ENCODE measurements at regions not wholly inside any gene's neighbourhood (a gene's known extent, or its start where the extent isn't known, plus 50 kb on each side); places are given as distances from the start of the nearest gene placed in this dataset.

GRCh38 chr12:115657081-115658013 is 620.1 kb downstream of the MED13L start:
- Histone ChIP-seq H3K27ac (ENCODE audit: insufficient read depth, low read depth, low read length) (no peak overlapping the region), H3K36me3 (ENCODE audit: control insufficient read depth in 2 of 2, extremely low read depth in 1 of 2, insufficient read depth in 2 of 2, low read length in 2 of 2) (no peaks in the 10 kb centered on the region), H3K4me2 (ENCODE audit: insufficient read depth, low read length) (no peak overlapping the region), H3K27me3 (ENCODE audit: control insufficient read depth in 2 of 2, insufficient read depth in 2 of 2, low read length in 2 of 2) (no peaks in the 10 kb centered on the region), H3K9me3 (replicated peaks; ENCODE audit: control insufficient read depth, insufficient read depth, low read length) (peaks cover 4% of the 10 kb centered on the region), H3K9me1 (replicated peaks; ENCODE audit: control insufficient read depth, extremely low read depth, insufficient read depth, low read length) (no peaks in the 10 kb centered on the region), H3K4me1 (ENCODE audit: control insufficient read depth, extremely low read depth, insufficient read depth, low read length) (no peaks in the 10 kb centered on the region), H3K79me2 (ENCODE audit: control insufficient read depth, insufficient read depth, low read length) (no peaks in the 10 kb centered on the region), H3K9ac (replicated peaks; ENCODE audit: extremely low read depth, insufficient read depth, low read length) (no peak overlapping the region), H3K4me3 (replicated peaks in 1 of 3; ENCODE audit: insufficient read depth in 1 of 3, low read depth in 1 of 3, low read length in 3 of 3) (no peak overlapping the region), H4K20me1 (replicated peaks; ENCODE audit: control insufficient read depth, extremely low read depth, insufficient read depth, low read length) (no peaks in the 10 kb centered on the region), H2AFZ (ENCODE audit: low read depth, low read length) (no peak overlapping the region)
- DNase-seq (ENCODE audit: low read depth, low spot score): no peak
- TF ChIP-seq EZH2 (IDR thresholded peaks at IDR 0.05; ENCODE audit: borderline replicate concordance, low read depth, low read length, severe bottlenecking) (no peak), MAX (IDR thresholded peaks at IDR 0.05; ENCODE audit: insufficient read depth, insufficient read length) (no peak)
- no peak for FAIRE-seq
- dilution Hi-C loops (cut with MboI; ENCODE audit: extremely low pct_ligation_motif_present, low sequenced_read_pairs) (no loop called here), intact Hi-C loops (cut with micrococcal nuclease) (no loop called here)
- CTCF ChIA-PET: no interaction called here
- POLR2A ChIA-PET: no interaction called here
- BruUV-seq (replicated peaks): no TSS peak

- no peak for FAIRE-seq
- Histone ChIP-seq H3K9ac (replicated peaks; ENCODE audit: extremely low read depth, insufficient read depth, low read length) (no peak overlapping the region), H3K36me3 (ENCODE audit: control insufficient read depth in 2 of 2, extremely low read depth in 1 of 2, insufficient read depth in 2 of 2, low read length in 2 of 2) (no peaks in the 10 kb centered on the region), H2AFZ (ENCODE audit: low read depth, low read length) (no peak overlapping the region), H3K4me2 (ENCODE audit: insufficient read depth, low read length) (no peak overlapping the region), H3K4me3 (replicated peaks in 1 of 3; ENCODE audit: insufficient read depth in 1 of 3, low read depth in 1 of 3, low read length in 3 of 3) (no peak overlapping the region), H3K9me3 (replicated peaks; ENCODE audit: control insufficient read depth, insufficient read depth, low read length) (peaks cover 2% of the 10 kb centered on the region), H3K27me3 (ENCODE audit: control insufficient read depth in 2 of 2, insufficient read depth in 2 of 2, low read length in 2 of 2) (no peaks in the 10 kb centered on the region), H4K20me1 (replicated peaks; ENCODE audit: control insufficient read depth, extremely low read depth, insufficient read depth, low read length) (no peaks in the 10 kb centered on the region), H3K4me1 (ENCODE audit: control insufficient read depth, extremely low read depth, insufficient read depth, low read length) (no peaks in the 10 kb centered on the region), H3K9me1 (replicated peaks; ENCODE audit: control insufficient read depth, extremely low read depth, insufficient read depth, low read length) (no peaks in the 10 kb centered on the region), H3K79me2 (ENCODE audit: control insufficient read depth, insufficient read depth, low read length) (no peaks in the 10 kb centered on the region), H3K27ac (ENCODE audit: insufficient read depth, low read depth, low read length) (no peak overlapping the region)
- no peak for DNase-seq (ENCODE audit: low read depth, low spot score)
- dilution Hi-C loops (cut with MboI; ENCODE audit: extremely low pct_ligation_motif_present, low sequenced_read_pairs): no loop called here
- no peak for TF ChIP-seq FOS (IDR thresholded peaks at IDR 0.05; ENCODE audit: borderline replicate concordance, insufficient read depth, low read length)
- no peak for TF ChIP-seq MAX (IDR thresholded peaks at IDR 0.05; ENCODE audit: insufficient read depth, insufficient read length)
- TF ChIP-seq JUN (IDR thresholded peaks at IDR 0.05; ENCODE audit: borderline replicate concordance, insufficient read depth, insufficient read length, low read depth): no peak
- no peak for TF ChIP-seq POLR2A (IDR thresholded peaks at IDR 0.05; ENCODE audit: low read depth, low read length)
- no peak for TF ChIP-seq CTCF (IDR thresholded peaks at IDR 0.05; ENCODE audit: extremely low read depth in 1 of 2, insufficient read depth in 1 of 2, low read depth in 1 of 2, low read length in 2 of 2)
- TF ChIP-seq GATA2 (IDR thresholded peaks at IDR 0.05; ENCODE audit: insufficient read depth, insufficient read length, low read depth, low read length): no peak
- BruUV-seq (replicated peaks): no TSS peak
- CTCF ChIA-PET: no interaction called here
- POLR2A ChIA-PET: no interaction called here
- intact Hi-C loops (cut with micrococcal nuclease): no loop called here
Measured at GRCh38 chr12:115650026-115650425, 627.5 kb downstream of the MED13L start.

Measured in endothelial cell of umbilical vein (primary cell).